ENCODE measurements at regions not wholly inside any gene's neighbourhood (a gene's known extent, or its start where the extent isn't known, plus 50 kb on each side); places are given as distances from the start of the nearest gene placed in this dataset.

DNA sequence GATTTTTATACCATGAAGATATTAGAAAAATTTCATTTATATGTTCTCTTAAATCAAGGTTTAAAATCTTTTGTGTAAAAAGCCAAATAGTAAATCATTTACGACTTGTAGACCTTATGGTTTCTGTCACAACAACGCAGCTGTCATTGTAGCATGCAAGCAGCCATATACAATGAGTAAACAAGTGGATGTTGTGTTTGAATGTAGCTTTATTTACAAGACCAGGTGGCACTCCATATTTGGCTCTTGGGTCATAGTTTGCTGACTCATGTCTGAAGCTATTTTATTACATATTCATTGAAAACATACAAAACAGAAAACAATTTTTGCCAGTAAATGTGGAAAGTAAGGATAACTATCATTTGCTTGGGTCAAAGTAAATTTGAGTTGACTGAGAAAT lies 930.8 kb downstream of the SLITRK5 start:
- TF ChIP-seq CTCF (tag by site-specific recombination; IDR thresholded peaks at IDR 0.05) (no peak), ZBTB26 (tag by site-specific recombination; optimal IDR thresholded peaks at IDR 0.05) (no peak), ZBTB8A (tag by site-specific recombination; IDR thresholded peaks at IDR 0.05) (no peak)
- TF ChIP-seq, protein P1, sequence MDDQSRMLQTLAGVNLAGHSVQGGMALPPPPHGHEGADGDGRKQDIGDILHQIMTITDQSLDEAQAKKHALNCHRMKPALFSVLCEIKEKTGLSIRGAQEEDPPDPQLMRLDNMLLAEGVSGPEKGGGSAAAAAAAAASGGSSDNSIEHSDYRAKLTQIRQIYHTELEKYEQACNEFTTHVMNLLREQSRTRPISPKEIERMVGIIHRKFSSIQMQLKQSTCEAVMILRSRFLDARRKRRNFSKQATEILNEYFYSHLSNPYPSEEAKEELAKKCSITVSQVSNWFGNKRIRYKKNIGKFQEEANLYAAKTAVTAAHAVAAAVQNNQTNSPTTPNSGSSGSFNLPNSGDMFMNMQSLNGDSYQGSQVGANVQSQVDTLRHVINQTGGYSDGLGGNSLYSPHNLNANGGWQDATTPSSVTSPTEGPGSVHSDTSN (CRISPR knock-in tag; IDR thresholded peaks at IDR 0.05) = no peak

Data from HEK293 (cell line).